ENCODE measurements at regions not wholly inside any gene's neighbourhood (a gene's known extent, or its start where the extent isn't known, plus 50 kb on each side); places are given as distances from the start of the nearest gene placed in this dataset.

- DNase-seq, result no peak
These were observed 50.3 kb upstream of the EPB41L1 start for GRCh38 chr20:36104244-36104643.

Data from amygdala (tissue), 56 donors.